GM18861 (cell line): ENCODE measurements at regions not wholly inside any gene's neighbourhood (a gene's known extent, or its start where the extent isn't known, plus 50 kb on each side); places are given as distances from the start of the nearest gene placed in this dataset.
"Not testable (repeated sequence)": the region's sequence is repeated elsewhere in the genome, so short reads cannot be mapped to it uniquely, and the experiment has no call there.

ENCODE experiments used
- ATAC-seq: cut with Tn5 transposase; IDR thresholded peaks from one replicate; pipeline ENCODE4 v1.9.1; 2021; ENCODE audit not compliant: unreplicated experiment

- ATAC-seq, result not testable (repeated sequence)
Observed at GRCh38 chr5:98031036-98031435, 742.4 kb upstream of the RGMB start.

DNA sequence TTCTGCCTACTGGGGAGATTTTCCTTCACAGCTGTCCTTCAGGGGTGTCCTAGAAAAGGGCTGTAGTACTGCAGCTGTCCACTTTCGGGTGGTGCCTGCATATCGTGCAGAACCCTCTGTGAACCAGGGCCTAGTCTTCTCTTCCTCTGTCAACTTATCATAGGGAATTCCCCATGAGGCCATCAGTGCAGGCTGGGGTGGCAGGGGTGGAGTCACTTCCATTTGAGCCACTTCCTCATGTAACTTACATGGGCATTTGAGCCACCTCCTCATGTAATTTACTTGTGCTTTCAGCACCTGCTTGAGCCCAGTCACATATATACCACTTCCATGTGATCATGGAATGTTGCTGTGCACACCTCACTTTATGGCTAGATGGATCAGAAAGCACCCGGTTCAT is 742.0 kb upstream of the RGMB start:
- ATAC-seq, result no peak

DNA sequence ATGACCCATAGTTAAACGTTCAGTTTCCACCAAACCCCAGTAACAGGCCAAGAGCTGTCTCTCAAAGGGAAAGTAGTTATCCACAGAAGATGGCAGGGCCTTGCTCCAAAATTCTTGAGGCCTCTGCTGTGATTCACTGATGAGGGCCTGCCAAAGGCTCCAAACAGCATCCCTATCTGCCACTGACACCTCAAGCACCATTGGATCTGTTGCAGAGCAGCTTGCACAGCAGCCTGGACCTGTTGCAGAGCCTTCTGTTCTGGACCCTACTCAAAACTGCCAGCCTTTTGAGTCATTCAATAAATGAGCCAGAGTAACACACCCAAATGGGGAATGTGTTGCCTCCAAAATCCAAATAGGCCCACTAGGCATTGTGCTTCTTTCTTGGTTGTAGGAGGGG is 741.5 kb upstream of the RGMB start:
- ATAC-seq, result no peak

DNA sequence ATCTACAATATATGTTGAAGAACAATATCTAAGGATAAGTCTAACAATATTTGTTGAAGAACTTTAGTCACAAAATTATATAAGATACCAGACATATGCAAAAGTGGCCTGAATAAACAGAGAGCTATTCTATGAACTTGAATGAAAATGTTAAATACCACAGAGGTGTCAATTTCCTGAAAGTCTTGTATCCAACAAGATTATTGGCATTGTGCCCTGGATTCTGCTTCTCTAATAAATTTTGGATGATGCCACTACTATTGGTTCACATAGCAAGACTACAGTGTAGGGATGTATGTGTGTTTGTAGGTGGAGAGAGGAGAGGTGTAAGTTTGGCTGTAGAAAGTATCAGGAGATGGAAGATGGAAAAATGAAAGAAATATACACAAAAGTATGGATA is 731.8 kb upstream of the RGMB start:
- ATAC-seq, result no peak

- ATAC-seq, result no peak
Observed at GRCh38 chr5:98042521-98042920, 730.9 kb upstream of the RGMB start.

DNA sequence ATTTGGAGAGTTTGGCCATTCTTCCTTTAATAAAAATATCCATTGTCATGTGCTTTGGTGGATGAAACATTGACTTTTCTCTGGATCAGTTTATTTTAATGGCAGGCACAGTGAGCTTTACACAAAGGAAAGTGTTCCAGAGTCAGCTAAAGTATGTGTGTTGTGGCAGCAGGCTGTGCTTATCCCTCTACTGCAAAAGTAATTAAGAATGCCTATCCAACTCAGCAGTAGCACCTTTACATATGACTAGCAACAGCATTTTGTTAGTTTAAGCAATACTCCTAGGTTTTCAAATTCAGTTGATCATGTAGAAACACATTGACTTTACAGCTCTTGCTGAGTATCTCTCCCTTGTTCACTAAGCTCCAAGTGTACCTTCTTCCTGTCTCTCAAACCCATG is 730.5 kb upstream of the RGMB start:
- no peak for ATAC-seq

DNA sequence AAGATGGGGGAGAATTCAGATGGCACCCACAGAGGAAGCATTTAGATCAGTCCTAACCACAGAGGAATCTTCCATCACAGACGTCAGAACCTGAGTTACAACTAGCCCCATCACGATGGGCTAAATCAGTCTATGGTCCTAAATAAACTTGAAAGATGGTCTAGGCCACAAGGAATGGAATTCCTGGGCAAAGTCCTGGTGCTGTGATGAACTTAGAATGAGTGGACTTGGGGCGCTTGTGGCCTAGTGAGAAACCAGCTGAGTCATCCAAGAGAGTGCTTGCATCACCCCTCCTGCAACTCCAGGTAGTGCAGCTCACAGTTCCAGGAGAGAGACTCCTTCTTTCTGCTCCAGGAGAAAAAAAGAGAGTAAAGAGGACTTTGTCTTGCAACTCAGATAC is 722.9 kb upstream of the RGMB start:
- no peak for ATAC-seq

- no peak for ATAC-seq
Observed at GRCh38 chr5:98053170-98053569, 720.3 kb upstream of the RGMB start.

GRCh38 chr5:98060148-98060547 is 713.3 kb upstream of the RGMB start:
- ATAC-seq, result no peak

DNA sequence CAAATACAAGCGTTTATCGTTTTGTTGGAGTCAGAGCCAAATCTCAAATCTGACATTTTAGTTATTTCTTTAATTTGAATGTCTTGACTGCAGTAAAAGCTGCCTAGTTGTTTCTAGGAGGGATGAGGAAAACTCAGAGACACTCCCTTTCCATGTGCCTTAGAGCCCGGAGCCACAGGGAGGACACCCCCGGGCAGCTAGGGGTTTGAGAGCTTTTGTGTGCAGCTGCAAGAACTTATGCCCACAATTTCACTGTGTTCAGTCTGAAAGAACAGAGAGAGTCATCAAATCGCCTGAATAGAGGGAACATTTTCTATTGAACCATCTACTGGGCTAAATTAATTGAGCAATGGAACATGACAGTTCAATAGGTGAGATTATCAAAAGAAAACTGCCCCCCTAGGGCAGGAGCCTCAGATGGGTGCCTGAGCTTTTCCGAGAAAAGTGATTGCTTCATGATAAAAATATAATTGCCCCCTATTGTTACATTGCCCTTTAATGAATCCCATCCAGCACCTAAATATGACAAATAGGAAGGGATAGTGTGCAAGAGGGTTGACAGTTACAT is 709.3 kb upstream of the RGMB start:
- no peak for ATAC-seq

GRCh38 chr5:98065261-98065909 is 708.1 kb upstream of the RGMB start:
- no peak for ATAC-seq

DNA sequence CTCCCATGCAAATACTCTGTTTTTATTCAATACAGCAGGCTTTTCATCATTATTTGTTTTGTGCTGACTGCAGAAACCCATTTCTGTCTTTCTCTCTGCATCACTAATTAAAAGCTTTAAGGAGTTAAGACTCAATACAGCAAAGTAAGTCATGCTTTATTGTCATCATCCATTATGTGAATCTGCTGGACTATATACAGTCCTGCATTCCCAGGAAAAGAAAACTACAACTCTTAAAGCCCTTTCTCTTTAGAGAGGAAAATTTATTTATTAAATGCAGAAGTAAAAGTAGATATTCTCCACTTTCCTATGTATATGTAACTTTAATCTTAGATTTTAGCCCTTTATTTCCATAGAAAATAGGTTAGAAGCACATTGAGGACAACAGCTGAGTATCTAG is 706.6 kb upstream of the RGMB start:
- ATAC-seq, result no peak

DNA sequence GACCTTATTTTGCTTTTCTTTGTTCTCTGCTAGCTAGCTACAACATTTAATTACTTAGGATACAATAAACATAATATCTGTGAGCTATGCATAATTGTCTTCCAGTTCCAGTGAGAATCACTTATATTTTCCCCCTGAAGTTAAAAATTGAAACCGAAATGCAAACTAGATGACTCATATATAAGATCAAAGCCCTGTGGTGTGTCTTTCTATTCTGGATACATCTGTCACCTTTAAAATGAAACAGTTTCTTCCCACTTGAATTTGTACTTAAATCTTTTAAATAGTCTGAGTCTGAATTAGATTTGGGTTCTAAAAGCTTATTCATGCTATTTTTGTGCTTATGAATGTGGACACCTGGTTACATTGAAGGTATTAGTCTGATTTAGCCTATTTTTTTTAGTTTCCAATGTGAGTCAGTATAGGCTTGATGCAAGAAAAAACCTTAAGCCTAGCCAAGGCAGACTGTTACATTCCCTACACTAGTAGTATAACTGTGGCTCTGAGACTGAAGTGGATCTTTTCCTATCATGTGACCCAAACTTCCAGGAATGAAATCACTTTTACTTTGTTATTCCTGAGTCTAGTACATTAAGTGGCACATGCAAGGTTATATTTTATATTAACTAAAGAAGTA is 703.5 kb upstream of the RGMB start:
- ATAC-seq, result no peak

DNA sequence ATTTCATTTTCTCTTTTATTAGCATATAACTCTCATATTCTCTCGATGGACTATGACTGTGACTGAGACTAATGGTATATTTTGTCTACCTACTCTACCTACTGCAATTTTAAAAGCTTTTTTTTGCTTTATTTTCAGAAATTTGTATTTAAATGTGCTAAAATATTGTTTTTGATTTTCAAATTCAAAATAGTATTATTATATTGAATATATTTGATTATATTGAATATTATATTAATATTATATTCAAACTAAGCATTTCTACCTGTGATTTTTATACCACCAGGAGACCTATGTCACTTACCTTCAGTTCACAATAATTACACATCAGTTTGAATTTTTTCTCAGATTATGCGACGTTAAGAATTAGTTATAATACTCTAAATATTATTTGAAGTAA is 700.5 kb upstream of the RGMB start:
- ATAC-seq, result no peak

DNA sequence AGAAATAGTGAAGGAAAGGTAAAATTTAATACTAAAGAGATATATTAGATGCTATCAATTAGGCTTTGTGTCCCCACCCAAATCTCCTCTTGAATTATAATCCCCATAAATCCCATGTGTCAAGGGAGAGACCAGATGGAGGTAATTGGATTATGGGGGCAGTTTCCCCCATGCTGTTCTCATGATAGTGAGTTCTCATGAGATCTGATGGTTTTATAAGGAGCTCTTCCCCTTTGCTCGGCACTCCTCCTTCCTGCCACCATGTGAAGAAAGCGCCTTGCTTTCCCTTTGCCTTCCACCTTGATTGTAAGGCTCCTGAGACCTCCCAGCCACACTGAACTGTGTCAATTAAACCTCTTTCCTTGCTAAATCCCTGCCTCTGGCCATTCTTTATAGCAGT is 697.0 kb upstream of the RGMB start:
- ATAC-seq, result no peak

DNA sequence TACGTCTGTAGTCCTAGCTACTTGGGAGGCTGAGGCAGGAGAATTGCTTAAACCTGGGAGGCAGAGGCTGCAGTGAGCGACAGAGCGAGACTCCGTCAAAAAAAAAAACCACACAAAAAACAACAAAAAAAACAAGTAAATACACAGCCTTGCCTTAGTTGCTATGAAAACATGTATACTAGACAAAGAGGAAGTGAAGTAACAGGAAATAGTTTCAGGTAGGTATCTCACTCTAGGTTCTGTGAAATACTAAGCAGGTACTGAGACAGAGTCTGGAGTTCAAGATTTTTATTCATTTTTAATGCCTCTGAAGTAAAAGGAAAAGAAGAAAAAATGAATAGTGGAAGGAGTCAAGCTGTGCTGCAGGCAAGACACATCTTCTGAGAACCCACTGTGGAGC is 687.9 kb upstream of the RGMB start:
- ATAC-seq, result no peak

GRCh38 chr5:98095072-98095471 is 678.4 kb upstream of the RGMB start:
- ATAC-seq, result no peak

DNA sequence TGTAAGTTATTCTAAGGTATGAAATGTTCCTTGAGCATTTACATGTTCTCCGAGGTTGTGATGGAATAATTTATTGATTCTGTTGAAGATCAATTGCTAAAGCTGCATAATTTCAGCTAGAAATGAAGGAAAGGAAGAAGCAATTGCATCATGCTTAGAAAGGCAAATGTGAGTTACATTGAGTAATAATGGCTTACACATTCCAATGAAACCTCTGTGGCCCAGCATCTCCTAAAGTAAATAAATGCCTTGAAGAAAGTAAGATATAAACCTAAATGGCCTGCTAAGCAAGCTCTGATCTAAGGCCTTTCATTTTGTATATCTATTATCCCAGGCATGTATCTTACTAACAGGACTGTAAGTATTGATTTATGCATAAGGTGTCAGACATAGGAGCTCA is 677.3 kb upstream of the RGMB start:
- no peak for ATAC-seq

DNA sequence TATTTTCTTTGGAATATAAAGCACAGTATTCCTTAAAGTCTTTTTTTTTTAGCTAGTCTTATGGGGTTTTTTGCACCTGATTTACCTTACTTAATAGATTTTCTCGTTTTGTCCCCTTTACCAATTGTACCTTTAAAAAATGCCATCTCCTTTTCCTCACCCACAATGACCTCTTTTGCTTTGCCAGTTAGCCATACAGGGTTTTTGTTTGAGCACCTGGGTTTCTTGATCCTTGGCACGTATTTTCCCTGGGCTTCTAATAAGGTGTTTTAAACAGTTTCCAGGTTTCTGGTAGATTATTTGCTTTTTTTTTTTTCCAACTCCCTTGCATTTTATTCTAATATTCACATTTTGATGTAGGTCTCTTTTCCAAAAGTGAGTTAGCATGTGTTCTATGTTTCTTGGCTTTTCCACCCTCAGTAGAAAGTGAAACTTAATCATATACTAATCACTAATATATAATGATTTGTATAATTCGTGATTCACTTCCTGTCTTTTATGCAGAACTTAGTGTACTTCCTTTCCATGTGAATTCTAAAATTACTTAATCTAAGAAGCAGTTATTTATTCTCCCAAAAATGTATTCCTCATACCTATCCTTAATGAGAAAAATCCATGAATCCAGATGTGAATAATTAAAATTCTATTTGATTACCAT is 673.9 kb upstream of the RGMB start:
- no peak for ATAC-seq

DNA sequence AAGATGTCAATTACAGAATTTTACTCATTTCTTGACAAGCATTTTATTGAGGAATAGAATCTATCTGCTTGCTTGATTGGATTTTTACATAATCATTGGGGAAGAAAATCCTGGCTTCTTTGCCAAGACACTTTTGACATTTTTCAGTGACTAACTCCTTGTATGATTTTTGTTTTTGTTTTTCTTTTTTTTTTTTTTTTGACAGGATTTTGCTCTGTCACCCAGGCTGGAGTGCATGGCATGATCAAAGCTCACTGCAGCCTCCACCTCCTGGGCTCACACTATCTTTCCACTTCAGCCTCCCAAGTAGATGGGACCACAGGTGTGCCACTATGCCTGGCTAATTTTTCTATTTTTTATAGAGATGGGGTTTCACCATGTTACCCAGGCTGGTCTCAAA is 672.3 kb upstream of the RGMB start:
- no peak for ATAC-seq

DNA sequence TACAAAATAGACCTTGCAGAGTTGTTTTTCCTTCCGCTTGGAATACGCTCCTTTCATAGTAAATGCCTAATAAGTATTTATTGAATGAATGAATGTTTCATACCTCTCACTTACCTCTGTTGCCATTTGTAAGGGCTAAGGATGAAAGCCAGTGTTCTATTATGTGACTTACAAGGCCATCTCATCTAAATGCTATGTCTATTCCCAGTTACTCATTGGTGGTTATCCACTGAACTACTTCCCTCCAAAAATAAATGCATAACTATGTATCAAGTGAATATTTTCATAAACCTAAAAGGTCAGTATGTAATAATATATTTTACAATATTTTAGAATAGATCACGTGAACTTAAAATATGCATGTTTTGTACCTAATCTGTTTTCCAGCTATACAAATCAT is 670.5 kb upstream of the RGMB start:
- ATAC-seq, result no peak

GRCh38 chr5:98103807-98104206 is 669.7 kb upstream of the RGMB start:
- no peak for ATAC-seq
